ENCODE measurements at regions not wholly inside any gene's neighbourhood (a gene's known extent, or its start where the extent isn't known, plus 50 kb on each side); places are given as distances from the start of the nearest gene placed in this dataset.

DNA sequence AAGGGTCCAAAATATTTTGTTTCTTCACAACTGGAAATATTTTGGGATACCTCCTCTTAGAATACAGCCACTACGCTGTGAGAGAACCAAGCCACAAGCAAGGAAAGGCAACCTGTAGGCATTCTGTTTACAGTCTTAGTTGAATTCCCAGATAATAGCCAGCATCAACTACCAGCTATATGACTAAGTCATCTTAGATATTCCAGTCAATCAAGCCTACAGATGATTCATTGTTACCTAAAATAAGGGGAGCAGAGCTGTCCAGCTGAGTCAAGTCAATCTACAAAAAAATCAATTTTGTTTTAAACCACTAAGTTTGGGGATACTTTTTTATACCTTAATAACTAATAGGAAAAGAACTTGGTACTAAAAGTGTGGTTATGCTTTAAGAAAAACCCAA is 526.4 kb upstream of the DPPA4 start:
- H3K23ac ChIP-seq (ENCODE audit: insufficient read length, low read depth, low read length), result no peak overlapping the region
- H2AFZ ChIP-seq (ENCODE audit: low read length), result no peak overlapping the region
- no peak overlapping the region for H3K9ac ChIP-seq (ENCODE audit: extremely low read depth, insufficient read length, low read length)
- H2BK15ac ChIP-seq (ENCODE audit: low read depth, low read length), result no peak overlapping the region
- H2BK20ac ChIP-seq (ENCODE audit: low read depth, low read length, poor library complexity, severe bottlenecking), result no peak overlapping the region
- H4K5ac ChIP-seq (ENCODE audit: insufficient read length, low read depth, low read length), result no peak overlapping the region
- no peaks in the 10 kb centered on the region for H3K9me3 ChIP-seq (ENCODE audit: control insufficient read depth, low read depth, low read length)
- no peaks in the 10 kb centered on the region for H3K27me3 Mint-ChIP-seq (ENCODE audit: low read depth)
- no peaks in the 10 kb centered on the region for H3K23me2 ChIP-seq (ENCODE audit: insufficient read length, low read depth, low read length, poor library complexity, severe bottlenecking)
- H3K4me1 Mint-ChIP-seq, result peaks cover 12 to 17% of the 10 kb centered on the region in 2 experiments
- H3K4me3 Mint-ChIP-seq, result no peak overlapping the region
- H3K9me3 Mint-ChIP-seq, result peaks cover 0 to 5% of the 10 kb centered on the region in 2 experiments; a peak in 2 of 5 replicates
- no peak overlapping the region for H3K27ac Mint-ChIP-seq
- no peak overlapping the region for H3K4me2 ChIP-seq (ENCODE audit: insufficient read depth, insufficient read length, low read length)
- H3K56ac ChIP-seq (ENCODE audit: insufficient read length, low read depth, low read length), result no peak overlapping the region
- no peak overlapping the region for H3T11ph ChIP-seq (ENCODE audit: low read length)
- H3K36me3 Mint-ChIP-seq (ENCODE audit: insufficient read depth in 1 of 3, low read depth in 3 of 3), result peaks cover 0 to 2% (median 0%) of the 10 kb centered on the region in 3 experiments; a peak in 1 of 7 replicates
- no peak overlapping the region for H3K27ac ChIP-seq (ENCODE audit: insufficient read length, low read depth, low read length)
- no peak for DNase-seq
- no peak overlapping the region for H2BK12ac ChIP-seq (ENCODE audit: insufficient read length, low read depth, low read length)
- H3K79me2 ChIP-seq (ENCODE audit: insufficient read depth, low read length), result no peaks in the 10 kb centered on the region
- no peak overlapping the region for H2BK5ac ChIP-seq (ENCODE audit: insufficient read length, low read length)
- no peaks in the 10 kb centered on the region for H3K27me3 ChIP-seq (ENCODE audit: insufficient read depth, low read length)
- no peaks in the 10 kb centered on the region for H3K79me1 ChIP-seq (ENCODE audit: insufficient read depth, low read depth, low read length, poor library complexity, severe bottlenecking)
- no peaks in the 10 kb centered on the region; the same call in 1 of the 2 replicates for H3K4me1 ChIP-seq (ENCODE audit: insufficient read depth, low read length)
- TF ChIP-seq, protein P1, sequence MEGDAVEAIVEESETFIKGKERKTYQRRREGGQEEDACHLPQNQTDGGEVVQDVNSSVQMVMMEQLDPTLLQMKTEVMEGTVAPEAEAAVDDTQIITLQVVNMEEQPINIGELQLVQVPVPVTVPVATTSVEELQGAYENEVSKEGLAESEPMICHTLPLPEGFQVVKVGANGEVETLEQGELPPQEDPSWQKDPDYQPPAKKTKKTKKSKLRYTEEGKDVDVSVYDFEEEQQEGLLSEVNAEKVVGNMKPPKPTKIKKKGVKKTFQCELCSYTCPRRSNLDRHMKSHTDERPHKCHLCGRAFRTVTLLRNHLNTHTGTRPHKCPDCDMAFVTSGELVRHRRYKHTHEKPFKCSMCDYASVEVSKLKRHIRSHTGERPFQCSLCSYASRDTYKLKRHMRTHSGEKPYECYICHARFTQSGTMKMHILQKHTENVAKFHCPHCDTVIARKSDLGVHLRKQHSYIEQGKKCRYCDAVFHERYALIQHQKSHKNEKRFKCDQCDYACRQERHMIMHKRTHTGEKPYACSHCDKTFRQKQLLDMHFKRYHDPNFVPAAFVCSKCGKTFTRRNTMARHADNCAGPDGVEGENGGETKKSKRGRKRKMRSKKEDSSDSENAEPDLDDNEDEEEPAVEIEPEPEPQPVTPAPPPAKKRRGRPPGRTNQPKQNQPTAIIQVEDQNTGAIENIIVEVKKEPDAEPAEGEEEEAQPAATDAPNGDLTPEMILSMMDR (conservative IDR thresholded peaks at IDR 0.05), result no peak
- WGBS (ENCODE audit: extremely low coverage, insufficient read length, low lambda C conversion rate), result no CpG with 5 or more reads among the region's 1 CpG
- H4K8ac ChIP-seq (replicated peaks; ENCODE audit: insufficient read length, low read depth, low read length), result no peak overlapping the region
- no peak overlapping the region for H4K91ac ChIP-seq (ENCODE audit: insufficient read length, low read depth, low read length)
- no peak overlapping the region for H3K4ac ChIP-seq (ENCODE audit: low read depth, low read length)
- H3K18ac ChIP-seq (ENCODE audit: insufficient read length, low read depth, low read length), result no peak overlapping the region
- H2BK120ac ChIP-seq (ENCODE audit: low read depth, low read length, poor library complexity, severe bottlenecking), result no peak overlapping the region
- H2AK5ac ChIP-seq (ENCODE audit: insufficient read length, low read length), result no peak overlapping the region
- no peak overlapping the region for H3K14ac ChIP-seq (ENCODE audit: insufficient read depth, low read length)
- no peaks in the 10 kb centered on the region for H4K20me1 ChIP-seq (ENCODE audit: control insufficient read depth, insufficient read depth, insufficient read length)

Data from H9 (cell line).